Breast epithelium (tissue), 4 donors: ENCODE measurements at regions not wholly inside any gene's neighbourhood (a gene's known extent, or its start where the extent isn't known, plus 50 kb on each side); places are given as distances from the start of the nearest gene placed in this dataset.

ENCODE experiments used
- DNase-seq, 2 donors: peaks; one replicate each; pipeline ENCODE4 v3.0.0-alpha.2; 2019; ENCODE audit warnings: low spot score in 2 of 2
- H3K27ac ChIP-seq, 2 donors: fragments of 200-600 bp; sonication (generic) in 1 of 2; one replicate each; pipeline ENCODE4 v1.5.1; 2016 to 2019; ENCODE audit warnings: mild to moderate bottlenecking in 1 of 2
- H3K27me3 ChIP-seq, 2 donors: fragments of 200-600 bp; sonication (generic) in 1 of 2; one replicate each; pipeline versions ENCODE4 v1.5.1 to v1.6.0; 2017 to 2019; ENCODE audit warnings: control low read depth in 1 of 2, mild to moderate bottlenecking in 1 of 2
- H3K36me3 ChIP-seq: fragments of 200-600 bp; one replicate; pipeline ENCODE4 v1.5.1; 2019
- H3K4me1 ChIP-seq, 2 donors: fragments of 200-600 bp; sonication (generic); one replicate each; pipeline ENCODE4 v1.5.1; 2016 to 2019; ENCODE audit warnings: control low read depth in 1 of 2
- H3K4me3 ChIP-seq, 3 donors: fragments of 200-600 bp; sonication (generic); 1 replicate in 2 of 3; 2 replicates in 1 of 3; pipeline ENCODE4 v1.5.1; 2016 to 2019; ENCODE audit warnings: mild to moderate bottlenecking in 3 of 3, moderate library complexity in 2 of 3
- H3K9me3 ChIP-seq, 2 donors: fragments of 200-600 bp; sonication (generic) in 1 of 2; one replicate each; pipeline ENCODE4 v1.5.1; 2016 to 2019; ENCODE audit warnings: control low read depth in 1 of 2
- POLR2A ChIP-seq: fragments of 450-650 bp; IDR thresholded peaks from one replicate; pipeline ENCODE4 v1.6.1; 2016; ENCODE audit warnings: antibody characterized with exemption, mild to moderate bottlenecking, moderate library complexity
- POLR2AphosphoS5 ChIP-seq, 3 donors: sonication (generic); formaldehyde crosslinking; IDR thresholded peaks; one replicate each; pipeline ENCODE4 v1.6.1; 2017; ENCODE audit warnings: antibody characterized with exemption in 3 of 3
- intact Hi-C: fragments of 100-400 bp; cut with DNase I; formaldehyde crosslinking; loops from one replicate; pipeline ENCODE4 v1.15.1; 2023; ENCODE audit warnings: low total_unique reads
- TF ChIP-seq, protein P1 (sequence below), 3 donors: fragments of 450-650 bp; IDR thresholded peaks; one replicate each; pipeline ENCODE4 v1.5.1; 2016 to 2017; ENCODE audit warnings: antibody characterized with exemption in 3 of 3, mild to moderate bottlenecking in 3 of 3, moderate library complexity in 3 of 3

DNA sequence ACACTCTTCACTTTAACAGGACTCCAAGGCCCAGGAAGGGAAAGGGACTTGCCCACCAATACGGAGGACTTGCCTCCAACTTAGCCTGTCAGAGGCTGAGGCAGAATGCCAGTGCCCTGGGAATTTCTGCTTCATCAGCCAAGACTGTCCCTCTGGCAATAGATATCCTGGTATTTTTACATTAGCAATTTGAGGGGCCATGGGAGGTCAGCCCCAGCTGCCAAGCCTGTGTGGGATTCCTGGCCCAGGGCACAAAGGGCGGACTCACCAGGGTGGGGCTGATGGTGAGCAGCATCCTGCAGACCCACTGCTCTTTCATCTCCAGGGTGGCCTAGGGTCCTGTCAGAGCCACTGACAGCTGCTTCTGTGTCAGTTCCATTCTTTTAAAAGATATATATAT is 78.3 kb upstream of the CIBAR2 start:
- no peak overlapping the region for H3K4me3 ChIP-seq
- H3K9me3 ChIP-seq = no peaks in the 10 kb centered on the region
- H3K27ac ChIP-seq = no peak overlapping the region
- TF ChIP-seq, protein P1, sequence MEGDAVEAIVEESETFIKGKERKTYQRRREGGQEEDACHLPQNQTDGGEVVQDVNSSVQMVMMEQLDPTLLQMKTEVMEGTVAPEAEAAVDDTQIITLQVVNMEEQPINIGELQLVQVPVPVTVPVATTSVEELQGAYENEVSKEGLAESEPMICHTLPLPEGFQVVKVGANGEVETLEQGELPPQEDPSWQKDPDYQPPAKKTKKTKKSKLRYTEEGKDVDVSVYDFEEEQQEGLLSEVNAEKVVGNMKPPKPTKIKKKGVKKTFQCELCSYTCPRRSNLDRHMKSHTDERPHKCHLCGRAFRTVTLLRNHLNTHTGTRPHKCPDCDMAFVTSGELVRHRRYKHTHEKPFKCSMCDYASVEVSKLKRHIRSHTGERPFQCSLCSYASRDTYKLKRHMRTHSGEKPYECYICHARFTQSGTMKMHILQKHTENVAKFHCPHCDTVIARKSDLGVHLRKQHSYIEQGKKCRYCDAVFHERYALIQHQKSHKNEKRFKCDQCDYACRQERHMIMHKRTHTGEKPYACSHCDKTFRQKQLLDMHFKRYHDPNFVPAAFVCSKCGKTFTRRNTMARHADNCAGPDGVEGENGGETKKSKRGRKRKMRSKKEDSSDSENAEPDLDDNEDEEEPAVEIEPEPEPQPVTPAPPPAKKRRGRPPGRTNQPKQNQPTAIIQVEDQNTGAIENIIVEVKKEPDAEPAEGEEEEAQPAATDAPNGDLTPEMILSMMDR (IDR thresholded peaks at IDR 0.05) = no peak
- no peak for TF ChIP-seq POLR2AphosphoS5 (IDR thresholded peaks at IDR 0.05)
- no peak for TF ChIP-seq POLR2A
- intact Hi-C loops = no loop called here
- DNase-seq = no peak
- H3K36me3 ChIP-seq = no peaks in the 10 kb centered on the region
- no peaks in the 10 kb centered on the region for H3K4me1 ChIP-seq
- H3K27me3 ChIP-seq = no peaks in the 10 kb centered on the region

DNA sequence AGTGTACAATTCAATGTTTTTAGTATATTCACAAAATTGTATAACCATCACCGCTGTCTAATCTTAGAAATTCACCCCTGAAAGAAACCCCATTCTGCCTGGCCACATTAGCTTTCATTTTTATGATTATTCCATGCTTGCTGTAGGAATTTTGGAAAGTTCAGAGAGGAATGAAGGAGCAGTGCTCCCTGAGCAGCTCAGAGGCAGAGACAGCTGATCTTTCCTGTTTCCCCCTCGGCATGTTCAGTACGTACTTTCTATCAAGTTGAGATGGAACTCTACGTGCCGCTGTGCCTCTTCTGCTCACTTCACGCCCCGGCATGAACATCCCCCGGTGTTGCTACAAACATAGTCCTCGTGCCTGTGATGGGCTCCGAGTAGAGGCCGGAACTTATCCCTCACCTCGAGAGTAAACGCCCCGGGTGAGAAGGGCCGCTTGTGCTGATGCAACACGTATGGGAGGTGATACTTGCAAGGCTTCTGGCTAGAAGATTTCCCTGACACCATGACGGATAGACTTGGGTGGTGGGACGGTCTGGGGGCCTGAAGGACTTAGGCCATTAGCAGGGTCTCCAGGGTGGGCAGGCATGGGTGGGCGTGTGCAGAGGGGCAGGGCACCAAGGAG is 79.2 kb upstream of the CIBAR2 start:
- Histone ChIP-seq H3K27ac (no peak overlapping the region), H3K27me3 (no peaks in the 10 kb centered on the region), H3K4me1 (no peaks in the 10 kb centered on the region), H3K36me3 (no peaks in the 10 kb centered on the region), H3K4me3 (no peak overlapping the region), H3K9me3 (no peaks in the 10 kb centered on the region)
- TF ChIP-seq POLR2A (no peak), POLR2AphosphoS5 (IDR thresholded peaks at IDR 0.05) (no peak)
- TF ChIP-seq, protein P1 (IDR thresholded peaks at IDR 0.05) = no peak
- no peak for DNase-seq
- intact Hi-C loops = no loop called here

DNA sequence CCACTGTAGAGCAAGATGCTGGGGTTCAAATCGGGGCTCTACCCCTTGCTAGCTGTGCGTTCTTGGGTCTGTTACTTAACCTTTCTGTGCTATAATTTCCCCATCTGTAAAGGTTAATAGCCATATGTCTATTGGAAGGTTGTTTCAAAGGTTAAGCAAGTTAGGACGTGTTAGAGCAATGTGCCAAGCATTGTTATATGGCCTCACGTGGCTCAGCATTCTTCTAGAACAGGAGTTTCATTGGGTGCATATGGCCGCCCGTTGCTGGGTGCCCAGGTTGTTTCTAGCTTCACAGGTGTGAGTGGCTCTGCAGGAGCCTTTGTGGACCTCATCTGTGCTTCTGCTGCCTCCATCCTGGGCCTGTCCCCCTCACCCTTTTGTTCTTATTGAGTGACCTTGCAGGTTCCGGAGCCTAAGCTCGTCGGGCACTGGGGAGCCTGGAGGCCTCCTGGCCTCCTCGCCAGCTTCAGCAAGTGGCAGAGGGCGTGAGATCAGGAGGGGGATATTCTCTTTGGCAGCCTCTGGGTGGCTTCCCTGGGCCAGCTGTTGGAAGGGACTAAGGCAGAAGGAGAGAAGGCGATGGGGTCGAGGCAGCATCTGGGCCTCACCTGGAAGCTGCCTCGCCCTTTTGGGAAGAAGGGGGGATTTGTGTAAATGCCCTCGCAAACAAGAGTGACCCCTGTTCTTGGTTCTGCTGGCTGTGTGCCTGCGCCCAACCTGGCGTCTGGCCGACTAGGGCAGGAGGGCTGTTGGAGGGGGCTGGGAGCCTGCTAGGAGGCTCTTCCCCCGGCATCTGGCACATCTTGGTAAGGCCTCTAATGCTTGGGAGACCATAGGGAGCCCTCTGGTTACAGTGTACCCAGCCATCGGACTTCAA is 80.2 kb upstream of the CIBAR2 start:
- TF ChIP-seq POLR2A = no peak
- no peak for TF ChIP-seq POLR2AphosphoS5 (IDR thresholded peaks at IDR 0.05)
- TF ChIP-seq, protein P1 (IDR thresholded peaks at IDR 0.05) = no peak
- no peaks in the 10 kb centered on the region for H3K27me3 ChIP-seq
- H3K4me3 ChIP-seq = no peak overlapping the region
- H3K4me1 ChIP-seq = no peaks in the 10 kb centered on the region
- DNase-seq = no peak
- intact Hi-C loops = no loop called here
- no peaks in the 10 kb centered on the region for H3K36me3 ChIP-seq
- H3K27ac ChIP-seq = no peak overlapping the region
- H3K9me3 ChIP-seq = no peaks in the 10 kb centered on the region

DNA sequence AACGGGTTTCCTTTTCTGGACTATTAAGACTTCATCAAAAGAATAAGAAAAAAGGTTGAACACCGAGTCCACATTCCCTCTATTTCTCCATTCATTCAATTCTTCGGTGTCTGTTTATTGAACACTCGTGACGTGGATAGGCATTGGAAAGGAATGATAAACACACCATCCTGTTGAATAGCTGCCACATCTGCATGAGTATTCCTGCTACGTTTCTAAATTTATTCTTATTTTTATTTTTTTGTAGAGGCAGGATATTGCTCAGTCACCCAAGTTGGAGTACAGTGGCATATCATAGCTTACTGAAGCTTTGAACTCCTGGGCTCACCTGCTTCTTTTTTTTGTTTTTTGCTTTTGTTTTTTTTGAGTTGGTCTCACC is 80.8 kb upstream of the CIBAR2 start:
- H3K27ac ChIP-seq = no peak overlapping the region
- no peaks in the 10 kb centered on the region for H3K36me3 ChIP-seq
- H3K4me3 ChIP-seq = no peak overlapping the region
- H3K4me1 ChIP-seq = no peaks in the 10 kb centered on the region
- no peaks in the 10 kb centered on the region for H3K9me3 ChIP-seq
- H3K27me3 ChIP-seq = no peaks in the 10 kb centered on the region
- TF ChIP-seq, protein P1 (IDR thresholded peaks at IDR 0.05) = no peak
- TF ChIP-seq POLR2A = no peak
- no peak for TF ChIP-seq POLR2AphosphoS5 (IDR thresholded peaks at IDR 0.05)
- DNase-seq = no peak
- intact Hi-C loops = no loop called here

DNA sequence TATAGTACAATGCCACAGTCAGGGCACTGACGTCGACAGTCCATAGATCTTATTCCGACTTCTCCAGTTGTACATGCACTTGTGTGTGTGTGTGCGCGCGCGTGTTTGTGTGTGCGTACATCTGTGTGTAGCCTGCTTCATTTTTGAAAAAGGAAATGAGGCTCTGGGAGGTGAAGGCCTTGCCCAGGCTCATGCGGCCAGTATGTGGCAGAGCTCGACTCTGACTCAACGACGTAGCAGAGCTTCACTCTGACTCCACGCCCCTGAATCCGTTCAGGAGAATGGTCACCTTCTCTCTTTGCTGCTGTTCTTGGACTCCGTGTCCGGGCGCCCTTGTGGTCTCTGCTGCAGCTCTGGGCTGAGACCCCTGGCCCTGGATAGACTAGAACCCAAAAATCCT is 81.6 kb upstream of the CIBAR2 start:
- Histone ChIP-seq H3K27me3 (no peaks in the 10 kb centered on the region), H3K4me1 (no peaks in the 10 kb centered on the region), H3K9me3 (no peaks in the 10 kb centered on the region), H3K36me3 (no peaks in the 10 kb centered on the region), H3K4me3 (no peak overlapping the region), H3K27ac (no peak overlapping the region)
- TF ChIP-seq POLR2A (no peak), POLR2AphosphoS5 (IDR thresholded peaks at IDR 0.05) (no peak)
- TF ChIP-seq, protein P1 (IDR thresholded peaks at IDR 0.05) = no peak
- intact Hi-C loops = no loop called here
- no peak for DNase-seq
